ENCODE measurements at regions not wholly inside any gene's neighbourhood (a gene's known extent, or its start where the extent isn't known, plus 50 kb on each side); places are given as distances from the start of the nearest gene placed in this dataset.

- TF ChIP-seq, protein P1, sequence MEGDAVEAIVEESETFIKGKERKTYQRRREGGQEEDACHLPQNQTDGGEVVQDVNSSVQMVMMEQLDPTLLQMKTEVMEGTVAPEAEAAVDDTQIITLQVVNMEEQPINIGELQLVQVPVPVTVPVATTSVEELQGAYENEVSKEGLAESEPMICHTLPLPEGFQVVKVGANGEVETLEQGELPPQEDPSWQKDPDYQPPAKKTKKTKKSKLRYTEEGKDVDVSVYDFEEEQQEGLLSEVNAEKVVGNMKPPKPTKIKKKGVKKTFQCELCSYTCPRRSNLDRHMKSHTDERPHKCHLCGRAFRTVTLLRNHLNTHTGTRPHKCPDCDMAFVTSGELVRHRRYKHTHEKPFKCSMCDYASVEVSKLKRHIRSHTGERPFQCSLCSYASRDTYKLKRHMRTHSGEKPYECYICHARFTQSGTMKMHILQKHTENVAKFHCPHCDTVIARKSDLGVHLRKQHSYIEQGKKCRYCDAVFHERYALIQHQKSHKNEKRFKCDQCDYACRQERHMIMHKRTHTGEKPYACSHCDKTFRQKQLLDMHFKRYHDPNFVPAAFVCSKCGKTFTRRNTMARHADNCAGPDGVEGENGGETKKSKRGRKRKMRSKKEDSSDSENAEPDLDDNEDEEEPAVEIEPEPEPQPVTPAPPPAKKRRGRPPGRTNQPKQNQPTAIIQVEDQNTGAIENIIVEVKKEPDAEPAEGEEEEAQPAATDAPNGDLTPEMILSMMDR (IDR thresholded peaks at IDR 0.05), result no peak
- no peak for TF ChIP-seq EZH2phosphoT487 (IDR thresholded peaks at IDR 0.05)
Measured at GRCh38 chr9:34783951-34784487, 74.1 kb upstream of the CCL21 start.
